HEK293 (cell line): ENCODE measurements at regions not wholly inside any gene's neighbourhood (a gene's known extent, or its start where the extent isn't known, plus 50 kb on each side); places are given as distances from the start of the nearest gene placed in this dataset.

Source experiments
- ELK4 ChIP-seq: IDR thresholded peaks from 2 replicates; pipeline ENCODE4 v1.6.1; 2011; ENCODE audit warnings: mild to moderate bottlenecking, low read depth, low read length, borderline replicate concordance
- GLI2 ChIP-seq: fragments of 450-650 bp; formaldehyde crosslinking; IDR thresholded peaks from 2 replicates; pipeline ENCODE4; 2017; ENCODE audit warnings: missing biosample characterization, missing genetic modification characterization, low read depth, borderline replicate concordance
- HOXC10 ChIP-seq: sonication (generic); formaldehyde crosslinking; IDR thresholded peaks from 2 replicates; pipeline ENCODE4 v1.8.1; 2023; ENCODE audit warnings: mild to moderate bottlenecking, missing genetic modification reagents
- KLF16 ChIP-seq: fragments of 450-650 bp; formaldehyde crosslinking; IDR thresholded peaks from 2 replicates; pipeline ENCODE4 v1.5.1; 2017; ENCODE audit warnings: missing biosample characterization, missing genetic modification characterization
- ZNF121 ChIP-seq: fragments of 450-650 bp; formaldehyde crosslinking; IDR thresholded peaks from 2 replicates; pipeline ENCODE4 v1.5.1; 2016; ENCODE audit warnings: missing biosample characterization, missing genetic modification characterization
- ZNF157 ChIP-seq: fragments of 450-650 bp; formaldehyde crosslinking; IDR thresholded peaks from 2 replicates; pipeline ENCODE4 v1.5.1; 2016; ENCODE audit warnings: missing biosample characterization, missing genetic modification characterization
- ZNF266 ChIP-seq: fragments of 450-650 bp; formaldehyde crosslinking; IDR thresholded peaks from 2 replicates; pipeline ENCODE4 v1.5.1; 2016; ENCODE audit warnings: missing biosample characterization, missing genetic modification characterization, low read depth
- ZNF274 ChIP-seq, 2 experiments: fragments of 200-500 bp in 1 of 2; fragments of 450-650 bp in 1 of 2; sonication (Bioruptor generic) in 1 of 2; formaldehyde crosslinking in 1 of 2; IDR thresholded peaks; 2 replicates each; pipeline versions ENCODE4 v1.5.1 to v1.6.1; 2014 to 2016; ENCODE audit warnings: borderline replicate concordance in 1 of 2, inconsistent platforms in 1 of 2, low read length in 1 of 2, missing biosample characterization in 1 of 2, missing genetic modification characterization in 1 of 2
- ZNF394 ChIP-seq: fragments of 450-650 bp; formaldehyde crosslinking; IDR thresholded peaks from 2 replicates; pipeline ENCODE4 v1.5.1; 2016; ENCODE audit warnings: missing biosample characterization, missing genetic modification characterization, mild to moderate bottlenecking, moderate library complexity, borderline replicate concordance
- ZNF621 ChIP-seq: fragments of 450-650 bp; formaldehyde crosslinking; IDR thresholded peaks from 2 replicates; pipeline ENCODE4 v1.5.1; 2017; ENCODE audit warnings: missing biosample characterization, missing genetic modification characterization
- TF ChIP-seq, protein P1 (sequence below): fragments of 450-650 bp; formaldehyde crosslinking; IDR thresholded peaks from 2 replicates; pipeline ENCODE4 v1.5.1; 2016; ENCODE audit warnings: missing biosample characterization, missing genetic modification characterization
- TF ChIP-seq, protein P2 (sequence below): fragments of 450-650 bp; formaldehyde crosslinking; IDR thresholded peaks from 2 replicates; pipeline ENCODE4 v1.5.1; 2016; ENCODE audit warnings: missing biosample characterization, missing genetic modification characterization

DNA sequence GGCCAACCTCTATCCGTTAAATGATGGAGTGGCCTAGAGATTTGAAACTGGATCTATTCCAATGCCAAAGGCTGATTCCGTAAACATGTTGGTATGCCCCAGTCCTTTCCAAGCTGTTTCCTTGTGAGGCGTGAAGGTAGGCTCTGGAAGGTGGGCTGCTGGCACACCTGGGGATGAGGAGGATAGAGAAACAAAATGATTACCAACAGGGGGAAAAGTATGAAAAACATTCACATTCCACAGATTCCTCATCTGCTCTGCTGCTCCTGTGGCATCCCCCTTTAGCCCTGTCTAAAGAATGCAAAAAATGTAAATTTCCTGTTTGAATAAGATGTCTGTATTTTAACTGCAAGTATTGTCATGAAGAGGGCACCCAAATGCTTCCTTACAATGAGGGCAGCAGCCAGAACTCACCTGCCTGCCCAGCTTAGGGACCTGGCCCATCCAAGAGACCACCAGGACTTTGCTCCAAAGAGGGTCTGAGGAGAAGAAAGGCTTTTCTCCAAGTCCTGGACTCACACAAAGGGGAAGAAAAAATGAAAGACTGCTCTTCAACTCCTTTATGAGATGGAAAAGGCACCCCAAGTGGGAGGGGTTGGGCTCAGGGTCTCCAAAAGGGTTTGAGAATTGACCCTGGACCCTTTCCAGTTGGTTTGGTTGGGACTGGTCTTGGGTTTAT, 132.3 kb upstream of the PELI1 start:
- TF ChIP-seq ZNF274 (IDR thresholded peaks at IDR 0.05; ENCODE audit: low read length) (no peak), ZNF274 (tag by site-specific recombination; IDR thresholded peaks at IDR 0.05; ENCODE audit: borderline replicate concordance) (no peak), ZNF621 (tag by site-specific recombination) (no peak), ZNF157 (tag by site-specific recombination) (no peak), KLF16 (tag by site-specific recombination) (no peak), GLI2 (no peak), ZNF121 (no peak), HOXC10 (CRISPR knock-in tag) (no peak), ELK4 (no peak), ZNF394 (tag by site-specific recombination) (no peak), ZNF266 (tag by site-specific recombination) (no peak)
- TF ChIP-seq, protein P1, sequence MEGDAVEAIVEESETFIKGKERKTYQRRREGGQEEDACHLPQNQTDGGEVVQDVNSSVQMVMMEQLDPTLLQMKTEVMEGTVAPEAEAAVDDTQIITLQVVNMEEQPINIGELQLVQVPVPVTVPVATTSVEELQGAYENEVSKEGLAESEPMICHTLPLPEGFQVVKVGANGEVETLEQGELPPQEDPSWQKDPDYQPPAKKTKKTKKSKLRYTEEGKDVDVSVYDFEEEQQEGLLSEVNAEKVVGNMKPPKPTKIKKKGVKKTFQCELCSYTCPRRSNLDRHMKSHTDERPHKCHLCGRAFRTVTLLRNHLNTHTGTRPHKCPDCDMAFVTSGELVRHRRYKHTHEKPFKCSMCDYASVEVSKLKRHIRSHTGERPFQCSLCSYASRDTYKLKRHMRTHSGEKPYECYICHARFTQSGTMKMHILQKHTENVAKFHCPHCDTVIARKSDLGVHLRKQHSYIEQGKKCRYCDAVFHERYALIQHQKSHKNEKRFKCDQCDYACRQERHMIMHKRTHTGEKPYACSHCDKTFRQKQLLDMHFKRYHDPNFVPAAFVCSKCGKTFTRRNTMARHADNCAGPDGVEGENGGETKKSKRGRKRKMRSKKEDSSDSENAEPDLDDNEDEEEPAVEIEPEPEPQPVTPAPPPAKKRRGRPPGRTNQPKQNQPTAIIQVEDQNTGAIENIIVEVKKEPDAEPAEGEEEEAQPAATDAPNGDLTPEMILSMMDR = no peak
- TF ChIP-seq, protein P2, sequence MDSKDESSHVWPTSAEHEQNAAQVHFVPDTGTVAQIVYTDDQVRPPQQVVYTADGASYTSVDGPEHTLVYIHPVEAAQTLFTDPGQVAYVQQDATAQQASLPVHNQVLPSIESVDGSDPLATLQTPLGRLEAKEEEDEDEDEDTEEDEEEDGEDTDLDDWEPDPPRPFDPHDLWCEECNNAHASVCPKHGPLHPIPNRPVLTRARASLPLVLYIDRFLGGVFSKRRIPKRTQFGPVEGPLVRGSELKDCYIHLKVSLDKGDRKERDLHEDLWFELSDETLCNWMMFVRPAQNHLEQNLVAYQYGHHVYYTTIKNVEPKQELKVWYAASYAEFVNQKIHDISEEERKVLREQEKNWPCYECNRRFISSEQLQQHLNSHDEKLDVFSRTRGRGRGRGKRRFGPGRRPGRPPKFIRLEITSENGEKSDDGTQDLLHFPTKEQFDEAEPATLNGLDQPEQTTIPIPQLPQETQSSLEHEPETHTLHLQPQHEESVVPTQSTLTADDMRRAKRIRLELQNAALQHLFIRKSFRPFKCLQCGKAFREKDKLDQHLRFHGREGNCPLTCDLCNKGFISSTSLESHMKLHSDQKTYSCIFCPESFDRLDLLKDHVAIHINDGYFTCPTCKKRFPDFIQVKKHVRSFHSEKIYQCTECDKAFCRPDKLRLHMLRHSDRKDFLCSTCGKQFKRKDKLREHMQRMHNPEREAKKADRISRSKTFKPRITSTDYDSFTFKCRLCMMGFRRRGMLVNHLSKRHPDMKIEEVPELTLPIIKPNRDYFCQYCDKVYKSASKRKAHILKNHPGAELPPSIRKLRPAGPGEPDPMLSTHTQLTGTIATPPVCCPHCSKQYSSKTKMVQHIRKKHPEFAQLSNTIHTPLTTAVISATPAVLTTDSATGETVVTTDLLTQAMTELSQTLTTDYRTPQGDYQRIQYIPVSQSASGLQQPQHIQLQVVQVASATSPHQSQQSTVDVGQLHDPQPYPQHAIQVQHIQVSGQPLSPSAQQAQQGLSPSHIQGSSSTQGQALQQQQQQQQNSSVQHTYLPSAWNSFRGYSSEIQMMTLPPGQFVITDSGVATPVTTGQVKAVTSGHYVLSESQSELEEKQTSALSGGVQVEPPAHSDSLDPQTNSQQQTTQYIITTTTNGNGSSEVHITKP (tag by site-specific recombination) = no peak
